ENCODE measurements at regions not wholly inside any gene's neighbourhood (a gene's known extent, or its start where the extent isn't known, plus 50 kb on each side); places are given as distances from the start of the nearest gene placed in this dataset.
"Not testable (repeated sequence)": the region's sequence is repeated elsewhere in the genome, so short reads cannot be mapped to it uniquely, and the experiment has no call there.

GRCh38 chr2:109711230-109712122 is 82.6 kb upstream of the RGPD5 start:
- Histone ChIP-seq H3K4me3 (no peak overlapping the region), H3K27ac (no peak overlapping the region), H3K36me3 (no peaks in the 10 kb centered on the region), H3K4me1 (ENCODE audit: low read depth) (peaks cover 22% of the 10 kb centered on the region), H3K9me3 (ENCODE audit: low read depth) (no peaks in the 10 kb centered on the region), H3K27me3 (no peaks in the 10 kb centered on the region)
- DNase-seq (ENCODE audit: low read depth in 1 of 2, low spot score in 1 of 2), result peak; percentile 24 to 67
- TF ChIP-seq CTCF (IDR thresholded peaks at IDR 0.05; ENCODE audit: low read depth, low read length), result no peak

DNA sequence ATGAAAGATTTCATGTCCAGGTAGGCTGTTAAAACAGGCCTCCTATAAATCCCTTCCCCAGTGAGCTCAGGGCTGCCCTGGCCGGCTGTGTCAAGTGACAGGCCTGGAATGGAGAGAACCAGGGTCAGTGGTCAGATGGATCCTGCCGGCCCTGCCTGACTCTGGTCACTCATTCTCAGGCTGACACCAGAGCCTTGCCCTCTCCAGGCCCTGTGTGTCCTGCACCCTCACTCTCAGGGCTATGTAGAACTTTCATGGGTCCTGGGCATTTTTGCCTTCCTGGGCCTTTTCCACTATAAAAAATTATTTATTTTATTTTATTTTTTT is 82.0 kb upstream of the RGPD5 start:
- peaks cover 26% of the 10 kb centered on the region for H3K4me1 ChIP-seq (ENCODE audit: low read depth)
- H3K4me3 ChIP-seq, result no peak overlapping the region
- no peak for DNase-seq (ENCODE audit: low read depth in 1 of 2, low spot score in 1 of 2)
- no peaks in the 10 kb centered on the region for H3K9me3 ChIP-seq (ENCODE audit: low read depth)
- no peaks in the 10 kb centered on the region for H3K36me3 ChIP-seq
- TF ChIP-seq CTCF (IDR thresholded peaks at IDR 0.05; ENCODE audit: low read depth, low read length), result no peak
- H3K27ac ChIP-seq, result no peak overlapping the region
- no peaks in the 10 kb centered on the region for H3K27me3 ChIP-seq

- no peaks in the 10 kb centered on the region for H3K36me3 ChIP-seq
- peaks cover 26% of the 10 kb centered on the region for H3K4me1 ChIP-seq (ENCODE audit: low read depth)
- no peak for TF ChIP-seq CTCF (IDR thresholded peaks at IDR 0.05; ENCODE audit: low read depth, low read length)
- no peak overlapping the region for H3K4me3 ChIP-seq
- no peak for DNase-seq (ENCODE audit: low read depth in 1 of 2, low spot score in 1 of 2)
- H3K27ac ChIP-seq, result no peak overlapping the region
- H3K27me3 ChIP-seq, result no peaks in the 10 kb centered on the region
- H3K9me3 ChIP-seq (ENCODE audit: low read depth), result no peaks in the 10 kb centered on the region
Observed at GRCh38 chr2:109712746-109713145, 81.4 kb upstream of the RGPD5 start.

DNA sequence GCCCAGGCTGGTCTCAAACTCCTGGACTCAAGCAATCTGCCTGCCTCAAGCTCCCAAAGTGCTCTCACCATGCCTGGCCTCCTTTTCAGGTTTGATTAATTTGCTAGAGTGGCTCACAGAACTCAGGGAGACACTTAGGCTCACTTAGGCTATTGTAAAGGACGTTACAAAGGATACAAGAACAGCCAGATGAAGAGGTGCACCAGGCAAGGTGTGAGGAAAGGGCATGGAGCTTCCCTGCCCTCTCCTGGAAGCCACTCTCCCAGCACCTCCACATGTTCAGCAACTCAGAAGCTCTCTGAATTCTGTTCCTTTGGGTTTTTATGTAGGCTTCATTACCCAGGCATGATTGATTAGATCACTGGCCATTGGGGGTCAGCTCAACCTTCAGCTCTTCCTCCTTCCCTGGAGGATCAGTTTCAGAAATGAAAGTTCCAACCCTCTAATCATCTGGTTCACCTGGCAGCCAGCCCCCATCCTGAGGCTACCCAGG is 78.7 kb upstream of the RGPD5 start:
- Histone ChIP-seq H3K27ac (no peak overlapping the region), H3K4me1 (ENCODE audit: low read depth) (peaks cover 26% of the 10 kb centered on the region), H3K27me3 (no peaks in the 10 kb centered on the region), H3K9me3 (ENCODE audit: low read depth) (no peaks in the 10 kb centered on the region), H3K4me3 (no peak overlapping the region), H3K36me3 (no peaks in the 10 kb centered on the region)
- TF ChIP-seq CTCF (IDR thresholded peaks at IDR 0.05; ENCODE audit: low read depth, low read length), result peak; percentile 49
- DNase-seq (ENCODE audit: low read depth in 1 of 2, low spot score in 1 of 2), result peak; percentile 32 to 49

DNA sequence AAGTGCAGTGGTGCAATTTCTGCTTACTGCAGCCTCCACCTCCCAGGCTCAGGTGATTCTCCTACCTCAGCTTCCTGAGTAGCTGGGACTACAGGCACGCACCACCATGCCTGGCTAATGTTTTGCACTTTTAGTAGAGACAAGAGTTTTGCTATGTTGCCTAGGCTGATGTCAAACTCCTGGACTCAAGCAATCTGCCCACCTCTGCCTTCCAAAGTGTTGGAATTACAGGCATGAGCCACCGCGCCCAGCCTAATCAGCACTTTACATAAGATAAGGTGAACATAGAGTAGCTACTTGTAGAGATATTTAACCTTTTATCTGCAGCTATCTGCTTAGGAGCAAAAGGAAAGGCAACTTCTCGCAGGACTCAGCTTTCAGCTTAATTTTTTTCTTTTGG is 77.5 kb upstream of the RGPD5 start:
- H3K27me3 ChIP-seq; H3K4me3 ChIP-seq; H3K9me3 ChIP-seq (ENCODE audit: low read depth); H3K36me3 ChIP-seq: not testable (repeated sequence)
- DNase-seq (ENCODE audit: low read depth in 1 of 2, low spot score in 1 of 2), result peak in 1 of 2 donors; percentile 33
- peak overlapping the region; percentile 55 for H3K27ac ChIP-seq
- peaks cover 19% of the 10 kb centered on the region for H3K4me1 ChIP-seq (ENCODE audit: low read depth)

GRCh38 chr2:109718139-109718538 is 76.0 kb upstream of the RGPD5 start:
- no peak for DNase-seq (ENCODE audit: low read depth in 1 of 2, low spot score in 1 of 2)
- H3K27me3 ChIP-seq, result no peaks in the 10 kb centered on the region
- no peaks in the 10 kb centered on the region for H3K36me3 ChIP-seq
- no peak for TF ChIP-seq CTCF (IDR thresholded peaks at IDR 0.05; ENCODE audit: low read depth, low read length)
- no peak overlapping the region for H3K27ac ChIP-seq
- H3K4me3 ChIP-seq, result no peak overlapping the region
- H3K4me1 ChIP-seq (ENCODE audit: low read depth), result peaks cover 11% of the 10 kb centered on the region
- no peaks in the 10 kb centered on the region for H3K9me3 ChIP-seq (ENCODE audit: low read depth)
